ENCODE measurements at regions not wholly inside any gene's neighbourhood (a gene's known extent, or its start where the extent isn't known, plus 50 kb on each side); places are given as distances from the start of the nearest gene placed in this dataset.

DNA sequence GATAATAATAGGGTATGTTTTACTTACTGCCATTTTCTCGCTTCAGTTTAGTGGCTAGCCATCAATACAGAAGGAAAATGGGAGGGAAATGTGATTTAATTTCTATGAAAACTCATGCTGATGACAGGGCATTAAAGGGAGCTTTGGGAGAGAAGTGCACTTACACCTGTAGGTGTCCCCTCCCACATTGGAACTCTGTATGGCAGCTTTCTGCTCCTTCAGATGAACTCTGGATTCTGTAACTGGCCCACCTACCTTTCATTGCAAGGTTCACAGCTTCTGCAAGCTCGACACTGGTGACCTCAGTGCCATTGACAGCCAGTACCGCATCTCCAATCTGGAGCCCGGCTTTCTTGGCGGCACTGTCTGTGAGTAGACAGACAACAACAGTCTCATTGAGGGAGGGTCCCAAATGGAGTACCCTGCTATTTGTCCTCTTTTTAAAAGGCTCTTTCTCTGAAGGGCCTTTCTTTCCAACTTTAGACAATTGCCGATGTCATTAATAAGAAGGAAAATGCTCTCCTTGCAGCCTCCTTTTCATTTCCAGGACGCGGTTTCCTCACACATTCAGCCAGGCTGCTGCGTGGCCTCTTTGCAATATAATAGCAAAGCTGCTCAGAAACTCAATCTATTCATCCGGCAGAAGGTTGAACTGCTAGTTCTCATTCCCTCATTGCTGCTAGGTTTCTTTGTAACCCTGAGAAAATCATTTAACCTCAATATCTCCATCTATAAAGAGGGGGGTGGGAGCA lies 63.6 kb downstream of the NUDT12 start:
- Histone ChIP-seq H3K27me3 (no peaks in the 10 kb centered on the region), H3K4me3 (no peak overlapping the region), H3K4me1 (no peaks in the 10 kb centered on the region), H3K27ac (no peak overlapping the region), H3K9ac (ENCODE audit: low read depth in 2 of 2, low read length in 2 of 2) (no peak overlapping the region), H3K36me3 (no peaks in the 10 kb centered on the region), H3K9me3 (no peaks in the 10 kb centered on the region)
- DNase-seq = no peak
- intact Hi-C loops (cut with DNase I) = no loop called here
- TF ChIP-seq, protein P1, sequence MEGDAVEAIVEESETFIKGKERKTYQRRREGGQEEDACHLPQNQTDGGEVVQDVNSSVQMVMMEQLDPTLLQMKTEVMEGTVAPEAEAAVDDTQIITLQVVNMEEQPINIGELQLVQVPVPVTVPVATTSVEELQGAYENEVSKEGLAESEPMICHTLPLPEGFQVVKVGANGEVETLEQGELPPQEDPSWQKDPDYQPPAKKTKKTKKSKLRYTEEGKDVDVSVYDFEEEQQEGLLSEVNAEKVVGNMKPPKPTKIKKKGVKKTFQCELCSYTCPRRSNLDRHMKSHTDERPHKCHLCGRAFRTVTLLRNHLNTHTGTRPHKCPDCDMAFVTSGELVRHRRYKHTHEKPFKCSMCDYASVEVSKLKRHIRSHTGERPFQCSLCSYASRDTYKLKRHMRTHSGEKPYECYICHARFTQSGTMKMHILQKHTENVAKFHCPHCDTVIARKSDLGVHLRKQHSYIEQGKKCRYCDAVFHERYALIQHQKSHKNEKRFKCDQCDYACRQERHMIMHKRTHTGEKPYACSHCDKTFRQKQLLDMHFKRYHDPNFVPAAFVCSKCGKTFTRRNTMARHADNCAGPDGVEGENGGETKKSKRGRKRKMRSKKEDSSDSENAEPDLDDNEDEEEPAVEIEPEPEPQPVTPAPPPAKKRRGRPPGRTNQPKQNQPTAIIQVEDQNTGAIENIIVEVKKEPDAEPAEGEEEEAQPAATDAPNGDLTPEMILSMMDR (IDR thresholded peaks at IDR 0.05) = no peak

GRCh38 chr5:103498211-103498610 lies 64.4 kb downstream of the NUDT12 start:
- no peaks in the 10 kb centered on the region for H3K36me3 ChIP-seq
- TF ChIP-seq, protein P1 (IDR thresholded peaks at IDR 0.05) = no peak
- no peaks in the 10 kb centered on the region for H3K27me3 ChIP-seq
- H3K27ac ChIP-seq = no peak overlapping the region
- no peaks in the 10 kb centered on the region for H3K4me1 ChIP-seq
- H3K9me3 ChIP-seq = no peaks in the 10 kb centered on the region
- H3K9ac ChIP-seq (ENCODE audit: low read depth in 2 of 2, low read length in 2 of 2) = no peak overlapping the region
- intact Hi-C loops (cut with DNase I) = no loop called here
- no peak for DNase-seq
- H3K4me3 ChIP-seq = no peak overlapping the region

DNA sequence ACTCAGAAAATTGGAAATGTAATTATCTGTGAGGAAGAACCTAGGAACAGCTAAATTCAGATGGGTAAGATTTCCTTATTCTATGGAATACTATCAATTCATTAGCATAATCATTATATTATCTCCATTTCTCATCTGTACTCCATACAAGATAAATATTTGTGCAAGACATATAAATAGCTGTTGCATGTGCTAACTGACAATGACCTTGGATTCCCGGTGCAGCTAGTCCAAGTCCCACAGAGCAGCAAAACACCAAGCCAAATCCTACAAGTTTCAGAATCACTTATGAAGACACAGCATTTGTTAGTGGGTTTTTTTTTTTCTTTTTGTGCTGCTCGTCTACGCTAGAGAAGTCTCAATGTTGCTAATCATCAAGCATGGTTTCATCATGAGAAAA lies 64.8 kb downstream of the NUDT12 start:
- H3K27me3 ChIP-seq = no peaks in the 10 kb centered on the region
- intact Hi-C loops (cut with DNase I) = no loop called here
- DNase-seq = no peak
- H3K27ac ChIP-seq = no peak overlapping the region
- no peaks in the 10 kb centered on the region for H3K9me3 ChIP-seq
- no peak overlapping the region for H3K9ac ChIP-seq (ENCODE audit: low read depth in 2 of 2, low read length in 2 of 2)
- TF ChIP-seq, protein P1 (IDR thresholded peaks at IDR 0.05) = no peak
- H3K36me3 ChIP-seq = no peaks in the 10 kb centered on the region
- H3K4me3 ChIP-seq = no peak overlapping the region
- H3K4me1 ChIP-seq = no peaks in the 10 kb centered on the region

DNA sequence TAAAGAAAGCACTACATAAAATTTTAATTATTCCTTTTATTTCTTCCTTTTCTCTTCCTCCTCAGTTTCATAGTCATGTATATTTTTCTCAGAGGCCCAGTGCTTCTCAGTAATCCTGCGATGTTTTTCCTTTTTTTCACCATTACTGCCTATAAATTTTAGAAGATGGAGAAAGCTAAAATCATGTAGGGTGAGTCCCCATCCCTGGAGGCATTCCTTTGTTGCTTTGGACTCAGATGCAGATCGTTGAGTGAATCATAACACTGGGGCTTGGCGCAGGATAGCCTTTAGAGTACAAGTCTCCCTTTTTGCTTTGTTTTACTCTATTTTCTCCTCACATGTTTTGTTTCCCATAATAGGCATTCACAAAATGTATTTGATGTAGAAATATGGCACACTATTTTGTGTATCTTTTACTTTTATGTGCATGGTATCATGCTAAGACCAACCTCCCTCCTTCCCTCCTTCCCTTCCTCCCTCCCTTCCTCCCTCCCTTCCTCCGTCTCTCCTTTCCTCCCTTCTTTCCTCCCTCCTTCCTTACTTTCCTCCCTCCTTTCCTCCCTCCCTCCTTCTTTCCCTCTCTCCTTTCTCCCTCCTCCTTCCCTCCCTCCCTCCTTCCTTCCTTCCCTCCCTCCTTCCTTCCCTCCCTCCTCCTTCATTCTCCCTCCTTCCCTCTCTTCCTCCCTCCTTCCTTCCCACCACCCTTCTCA lies 72.4 kb downstream of the NUDT12 start:
- intact Hi-C loops (cut with DNase I) = no loop called here
- no peaks in the 10 kb centered on the region for H3K27me3 ChIP-seq
- DNase-seq = no peak

GRCh38 chr5:103489307-103489706 lies 73.3 kb downstream of the NUDT12 start:
- intact Hi-C loops (cut with DNase I) = no loop called here
- H3K4me1 ChIP-seq = no peaks in the 10 kb centered on the region

More for the DNA sequence above, 72.4 kb downstream of the NUDT12 start:
- Histone ChIP-seq H3K36me3 (no peaks in the 10 kb centered on the region), H3K4me1 (no peaks in the 10 kb centered on the region), H3K4me3 (no peak overlapping the region), H3K9ac (ENCODE audit: low read depth in 2 of 2, low read length in 2 of 2) (no peak overlapping the region), H3K9me3 (no peaks in the 10 kb centered on the region), H3K27ac (no peak overlapping the region)
- TF ChIP-seq, protein P1 (IDR thresholded peaks at IDR 0.05) = no peak

More at GRCh38 chr5:103489307-103489706, 73.3 kb downstream of the NUDT12 start:
- H3K27ac ChIP-seq = no peak overlapping the region
- no peaks in the 10 kb centered on the region for H3K27me3 ChIP-seq
- no peak overlapping the region for H3K9ac ChIP-seq (ENCODE audit: low read depth in 2 of 2, low read length in 2 of 2)
- no peaks in the 10 kb centered on the region for H3K36me3 ChIP-seq
- DNase-seq = no peak
- H3K9me3 ChIP-seq = no peaks in the 10 kb centered on the region
- H3K4me3 ChIP-seq = no peak overlapping the region
- TF ChIP-seq, protein P1 (IDR thresholded peaks at IDR 0.05) = no peak
